ENCODE measurements at regions not wholly inside any gene's neighbourhood (a gene's known extent, or its start where the extent isn't known, plus 50 kb on each side); places are given as distances from the start of the nearest gene placed in this dataset.

DNA sequence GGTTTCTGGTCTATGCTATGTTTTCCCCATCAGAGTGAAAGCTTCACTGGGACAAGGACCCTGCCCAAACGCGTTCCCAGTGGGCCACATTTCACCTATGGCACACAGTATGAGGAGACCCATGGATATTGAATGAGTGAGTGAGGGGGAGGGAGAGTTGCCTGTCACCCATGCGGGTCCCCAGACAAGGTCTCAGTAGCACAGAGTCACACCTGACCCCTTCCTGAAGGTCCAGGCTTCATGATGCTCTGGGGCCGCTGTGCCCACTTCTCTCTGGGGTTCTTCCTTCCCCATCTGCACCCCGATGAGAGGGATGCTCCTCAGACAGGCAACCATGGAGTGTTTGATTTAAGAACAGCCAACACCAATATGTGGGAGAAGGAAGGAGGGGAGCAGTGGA, 72.3 kb upstream of the CSF3R start (continued):
- TF ChIP-seq, protein P1, sequence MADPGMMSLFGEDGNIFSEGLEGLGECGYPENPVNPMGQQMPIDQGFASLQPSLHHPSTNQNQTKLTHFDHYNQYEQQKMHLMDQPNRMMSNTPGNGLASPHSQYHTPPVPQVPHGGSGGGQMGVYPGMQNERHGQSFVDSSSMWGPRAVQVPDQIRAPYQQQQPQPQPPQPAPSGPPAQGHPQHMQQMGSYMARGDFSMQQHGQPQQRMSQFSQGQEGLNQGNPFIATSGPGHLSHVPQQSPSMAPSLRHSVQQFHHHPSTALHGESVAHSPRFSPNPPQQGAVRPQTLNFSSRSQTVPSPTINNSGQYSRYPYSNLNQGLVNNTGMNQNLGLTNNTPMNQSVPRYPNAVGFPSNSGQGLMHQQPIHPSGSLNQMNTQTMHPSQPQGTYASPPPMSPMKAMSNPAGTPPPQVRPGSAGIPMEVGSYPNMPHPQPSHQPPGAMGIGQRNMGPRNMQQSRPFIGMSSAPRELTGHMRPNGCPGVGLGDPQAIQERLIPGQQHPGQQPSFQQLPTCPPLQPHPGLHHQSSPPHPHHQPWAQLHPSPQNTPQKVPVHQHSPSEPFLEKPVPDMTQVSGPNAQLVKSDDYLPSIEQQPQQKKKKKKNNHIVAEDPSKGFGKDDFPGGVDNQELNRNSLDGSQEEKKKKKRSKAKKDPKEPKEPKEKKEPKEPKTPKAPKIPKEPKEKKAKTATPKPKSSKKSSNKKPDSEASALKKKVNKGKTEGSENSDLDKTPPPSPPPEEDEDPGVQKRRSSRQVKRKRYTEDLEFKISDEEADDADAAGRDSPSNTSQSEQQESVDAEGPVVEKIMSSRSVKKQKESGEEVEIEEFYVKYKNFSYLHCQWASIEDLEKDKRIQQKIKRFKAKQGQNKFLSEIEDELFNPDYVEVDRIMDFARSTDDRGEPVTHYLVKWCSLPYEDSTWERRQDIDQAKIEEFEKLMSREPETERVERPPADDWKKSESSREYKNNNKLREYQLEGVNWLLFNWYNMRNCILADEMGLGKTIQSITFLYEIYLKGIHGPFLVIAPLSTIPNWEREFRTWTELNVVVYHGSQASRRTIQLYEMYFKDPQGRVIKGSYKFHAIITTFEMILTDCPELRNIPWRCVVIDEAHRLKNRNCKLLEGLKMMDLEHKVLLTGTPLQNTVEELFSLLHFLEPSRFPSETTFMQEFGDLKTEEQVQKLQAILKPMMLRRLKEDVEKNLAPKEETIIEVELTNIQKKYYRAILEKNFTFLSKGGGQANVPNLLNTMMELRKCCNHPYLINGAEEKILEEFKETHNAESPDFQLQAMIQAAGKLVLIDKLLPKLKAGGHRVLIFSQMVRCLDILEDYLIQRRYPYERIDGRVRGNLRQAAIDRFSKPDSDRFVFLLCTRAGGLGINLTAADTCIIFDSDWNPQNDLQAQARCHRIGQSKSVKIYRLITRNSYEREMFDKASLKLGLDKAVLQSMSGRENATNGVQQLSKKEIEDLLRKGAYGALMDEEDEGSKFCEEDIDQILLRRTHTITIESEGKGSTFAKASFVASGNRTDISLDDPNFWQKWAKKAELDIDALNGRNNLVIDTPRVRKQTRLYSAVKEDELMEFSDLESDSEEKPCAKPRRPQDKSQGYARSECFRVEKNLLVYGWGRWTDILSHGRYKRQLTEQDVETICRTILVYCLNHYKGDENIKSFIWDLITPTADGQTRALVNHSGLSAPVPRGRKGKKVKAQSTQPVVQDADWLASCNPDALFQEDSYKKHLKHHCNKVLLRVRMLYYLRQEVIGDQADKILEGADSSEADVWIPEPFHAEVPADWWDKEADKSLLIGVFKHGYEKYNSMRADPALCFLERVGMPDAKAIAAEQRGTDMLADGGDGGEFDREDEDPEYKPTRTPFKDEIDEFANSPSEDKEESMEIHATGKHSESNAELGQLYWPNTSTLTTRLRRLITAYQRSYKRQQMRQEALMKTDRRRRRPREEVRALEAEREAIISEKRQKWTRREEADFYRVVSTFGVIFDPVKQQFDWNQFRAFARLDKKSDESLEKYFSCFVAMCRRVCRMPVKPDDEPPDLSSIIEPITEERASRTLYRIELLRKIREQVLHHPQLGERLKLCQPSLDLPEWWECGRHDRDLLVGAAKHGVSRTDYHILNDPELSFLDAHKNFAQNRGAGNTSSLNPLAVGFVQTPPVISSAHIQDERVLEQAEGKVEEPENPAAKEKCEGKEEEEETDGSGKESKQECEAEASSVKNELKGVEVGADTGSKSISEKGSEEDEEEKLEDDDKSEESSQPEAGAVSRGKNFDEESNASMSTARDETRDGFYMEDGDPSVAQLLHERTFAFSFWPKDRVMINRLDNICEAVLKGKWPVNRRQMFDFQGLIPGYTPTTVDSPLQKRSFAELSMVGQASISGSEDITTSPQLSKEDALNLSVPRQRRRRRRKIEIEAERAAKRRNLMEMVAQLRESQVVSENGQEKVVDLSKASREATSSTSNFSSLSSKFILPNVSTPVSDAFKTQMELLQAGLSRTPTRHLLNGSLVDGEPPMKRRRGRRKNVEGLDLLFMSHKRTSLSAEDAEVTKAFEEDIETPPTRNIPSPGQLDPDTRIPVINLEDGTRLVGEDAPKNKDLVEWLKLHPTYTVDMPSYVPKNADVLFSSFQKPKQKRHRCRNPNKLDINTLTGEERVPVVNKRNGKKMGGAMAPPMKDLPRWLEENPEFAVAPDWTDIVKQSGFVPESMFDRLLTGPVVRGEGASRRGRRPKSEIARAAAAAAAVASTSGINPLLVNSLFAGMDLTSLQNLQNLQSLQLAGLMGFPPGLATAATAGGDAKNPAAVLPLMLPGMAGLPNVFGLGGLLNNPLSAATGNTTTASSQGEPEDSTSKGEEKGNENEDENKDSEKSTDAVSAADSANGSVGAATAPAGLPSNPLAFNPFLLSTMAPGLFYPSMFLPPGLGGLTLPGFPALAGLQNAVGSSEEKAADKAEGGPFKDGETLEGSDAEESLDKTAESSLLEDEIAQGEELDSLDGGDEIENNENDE (IDR thresholded peaks at IDR 0.05; ENCODE audit: insufficient replicate concordance, low read length), result no peak
- TF ChIP-seq TCF12 (IDR thresholded peaks at IDR 0.05; ENCODE audit: low read depth, low read length) (no peak), ASH2L (IDR thresholded peaks at IDR 0.05; ENCODE audit: low read length) (no peak), CBX8 (IDR thresholded peaks at IDR 0.05; ENCODE audit: borderline replicate concordance, low read depth, low read length) (no peak)

All from H1 (cell line).